Inferior parietal cortex (tissue), 1 donor: ENCODE measurements at regions not wholly inside any gene's neighbourhood (a gene's known extent, or its start where the extent isn't known, plus 50 kb on each side); places are given as distances from the start of the nearest gene placed in this dataset.
"Not testable (repeated sequence)": the region's sequence is repeated elsewhere in the genome, so short reads cannot be mapped to it uniquely, and the experiment has no call there.

Experiments used
- DNase-seq: peaks from one replicate; pipeline ENCODE4 v3.0.0-alpha.2; 2016; ENCODE audit errors: extremely low spot score

DNA sequence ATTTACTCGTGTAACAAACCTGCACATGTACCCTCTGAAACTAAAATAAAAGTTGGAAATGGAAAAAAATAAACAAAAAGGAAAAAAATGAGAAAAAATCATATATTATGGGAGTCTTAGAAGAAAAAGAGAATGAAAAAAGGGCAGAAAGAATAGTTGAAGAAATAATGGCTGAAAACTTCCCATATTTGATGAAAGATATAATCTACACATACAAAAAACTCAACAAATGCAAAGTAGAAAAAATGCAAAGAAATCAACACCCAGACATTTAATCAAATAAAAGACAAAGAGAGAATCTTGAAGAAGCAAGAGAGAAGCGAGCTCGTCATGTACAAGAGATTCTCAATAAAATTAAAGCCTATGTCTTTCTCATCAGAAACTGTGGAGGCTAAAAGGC, 73.8 kb downstream of the SLC25A46 start:
- DNase-seq: no peak

DNA sequence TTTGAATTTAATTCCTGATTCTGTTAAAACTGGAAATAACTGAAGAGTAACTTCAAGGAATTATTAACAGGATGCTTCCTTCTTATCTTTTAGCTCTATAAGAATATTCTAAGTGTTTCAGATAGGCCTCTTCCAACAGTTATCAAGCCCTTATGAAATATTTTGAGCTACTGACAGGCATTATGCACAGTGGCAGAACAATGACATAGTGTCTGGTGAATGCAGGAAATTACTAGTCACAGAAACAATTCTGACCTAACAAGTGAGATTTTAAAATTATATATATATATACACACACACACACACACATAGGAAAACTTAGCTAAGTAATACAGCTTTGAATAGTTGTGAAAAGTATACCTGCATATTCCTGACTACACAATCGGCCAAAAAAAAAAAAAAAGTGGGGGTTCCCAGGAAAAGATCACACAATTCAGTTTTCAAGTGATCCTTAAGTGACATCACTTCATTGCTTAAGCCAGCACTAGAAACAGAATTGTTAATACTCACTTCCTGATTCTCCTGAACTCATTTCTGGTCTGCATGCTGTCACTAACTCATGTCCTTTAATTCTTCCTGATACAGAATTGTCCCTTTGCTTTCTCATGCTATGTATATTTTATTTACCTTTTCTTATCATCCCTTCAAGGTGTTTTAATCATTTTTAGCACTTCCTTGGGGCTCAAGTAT, 77.3 kb downstream of the SLC25A46 start:
- DNase-seq: no peak

- DNase-seq: no peak
Measured at GRCh38 chr5:110817459-110817858, 78.7 kb downstream of the SLC25A46 start.

DNA sequence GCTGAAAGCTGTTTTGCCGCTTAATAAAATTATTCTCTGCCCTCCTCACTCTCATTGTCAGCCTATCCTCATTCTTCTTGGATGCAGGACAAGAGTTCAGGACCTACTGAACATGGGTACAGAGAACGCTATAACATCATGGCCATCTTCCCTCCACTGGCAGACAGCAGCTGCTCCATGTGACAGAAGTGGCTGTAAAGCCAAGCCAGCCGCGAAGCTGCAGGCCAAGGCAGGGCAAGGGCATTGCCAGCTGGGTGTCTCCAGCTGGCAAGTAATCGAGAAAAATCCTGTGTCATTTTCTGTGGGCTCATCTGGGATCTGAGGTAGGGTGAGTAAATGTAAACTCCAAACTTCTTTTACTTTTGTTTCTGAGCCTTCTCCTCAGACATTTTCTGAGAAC, 84.8 kb downstream of the SLC25A46 start:
- no peak for DNase-seq

- no peak for DNase-seq
Measured at GRCh38 chr5:110824936-110825441, 86.2 kb downstream of the SLC25A46 start.

- no peak for DNase-seq
Measured at GRCh38 chr5:110832683-110833082, 93.9 kb downstream of the SLC25A46 start.

DNA sequence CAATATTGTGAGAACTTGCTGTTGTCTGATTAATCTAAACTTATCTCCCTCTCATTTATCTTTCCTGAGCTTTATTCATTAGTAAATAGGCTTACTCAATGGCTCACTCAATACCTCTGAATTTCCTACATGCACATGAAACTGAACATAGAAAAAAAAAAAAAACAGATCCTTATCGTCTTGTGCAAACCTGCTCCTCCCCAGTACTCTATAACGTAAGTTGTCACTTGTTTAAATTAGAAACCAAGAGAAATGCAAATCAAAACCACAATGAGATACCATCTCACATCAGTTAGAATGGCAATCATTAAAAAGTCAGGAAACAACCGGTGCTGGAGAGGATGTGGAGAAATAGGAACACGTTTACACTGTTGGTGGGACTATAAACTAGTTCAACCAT, 96.1 kb downstream of the SLC25A46 start:
- DNase-seq: not testable (repeated sequence)

GRCh38 chr5:110836851-110837250, 98.0 kb downstream of the SLC25A46 start:
- no peak for DNase-seq

DNA sequence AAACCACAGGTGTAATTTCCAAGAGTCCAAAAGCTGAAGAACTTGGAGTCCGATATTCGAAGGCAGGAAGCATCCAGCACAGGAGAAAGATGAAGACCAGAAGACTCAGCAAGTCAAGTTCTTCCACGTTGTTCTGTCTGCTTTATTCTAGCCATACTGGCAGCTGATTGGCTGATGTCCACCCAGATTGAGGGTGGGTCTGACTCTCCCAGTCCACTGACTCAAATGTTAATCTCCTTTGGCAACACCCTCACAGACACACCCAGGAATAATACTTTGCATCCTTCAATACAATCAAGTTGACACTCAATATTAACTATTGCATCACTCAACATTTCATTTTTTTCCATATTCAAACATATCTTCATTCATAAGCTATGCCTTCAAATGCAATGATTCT, 99.5 kb downstream of the SLC25A46 start:
- DNase-seq: not testable (repeated sequence)

- DNase-seq: no peak
Measured at GRCh38 chr5:110838961-110839360, 100.2 kb downstream of the SLC25A46 start.

DNA sequence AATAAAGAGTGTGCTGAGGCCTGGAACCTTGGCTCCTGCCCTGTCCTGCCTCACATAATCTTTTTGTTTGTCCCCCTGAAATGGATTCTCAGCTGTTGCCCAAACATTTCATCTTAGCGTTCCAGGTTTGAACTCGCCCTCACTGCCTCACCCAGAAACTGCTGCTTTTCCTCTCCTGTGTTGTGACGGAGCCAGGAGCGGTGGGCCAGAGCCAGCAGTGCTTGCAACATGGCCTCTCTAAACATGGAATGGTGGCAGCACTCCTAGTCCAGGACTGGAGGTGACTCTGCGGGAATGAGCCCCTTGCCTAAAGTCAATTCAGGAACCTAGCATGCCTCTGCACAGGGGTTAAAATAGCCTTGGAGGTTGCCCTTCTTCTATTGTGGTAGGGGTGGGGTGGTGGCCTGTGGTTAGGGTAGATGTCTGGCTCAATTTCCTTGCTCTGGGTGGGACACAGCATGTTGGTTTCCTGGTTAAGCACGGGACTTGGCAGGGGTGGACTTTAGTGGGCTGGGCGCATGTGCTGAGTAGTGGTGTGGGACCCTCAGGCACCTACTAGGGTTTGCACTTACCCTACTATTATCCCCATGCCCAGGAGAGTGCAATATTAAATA, 101.6 kb downstream of the SLC25A46 start:
- no peak for DNase-seq

- DNase-seq: no peak
Measured at GRCh38 chr5:110841137-110841536, 102.3 kb downstream of the SLC25A46 start.

DNA sequence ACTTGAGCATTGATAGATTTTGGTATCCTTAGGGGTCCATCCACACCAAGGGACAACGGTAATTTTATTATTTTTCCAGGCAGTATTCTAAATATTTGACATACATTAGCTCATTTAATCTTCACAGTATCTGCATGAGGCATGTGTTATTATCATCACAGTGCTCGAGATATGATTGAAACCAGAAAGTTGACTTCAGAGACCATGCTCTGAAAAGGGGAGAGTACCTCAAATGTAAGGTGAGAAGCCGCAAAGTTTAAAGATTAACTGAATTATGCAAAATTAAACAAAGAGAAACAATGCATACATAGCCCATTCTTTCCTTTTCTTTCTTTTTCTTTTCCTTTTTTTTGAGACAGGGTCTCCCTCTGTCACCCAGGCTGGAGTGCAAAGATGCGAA, 104.1 kb downstream of the SLC25A46 start:
- DNase-seq: no peak

GRCh38 chr5:110844251-110844650, 105.4 kb downstream of the SLC25A46 start:
- DNase-seq: no peak

DNA sequence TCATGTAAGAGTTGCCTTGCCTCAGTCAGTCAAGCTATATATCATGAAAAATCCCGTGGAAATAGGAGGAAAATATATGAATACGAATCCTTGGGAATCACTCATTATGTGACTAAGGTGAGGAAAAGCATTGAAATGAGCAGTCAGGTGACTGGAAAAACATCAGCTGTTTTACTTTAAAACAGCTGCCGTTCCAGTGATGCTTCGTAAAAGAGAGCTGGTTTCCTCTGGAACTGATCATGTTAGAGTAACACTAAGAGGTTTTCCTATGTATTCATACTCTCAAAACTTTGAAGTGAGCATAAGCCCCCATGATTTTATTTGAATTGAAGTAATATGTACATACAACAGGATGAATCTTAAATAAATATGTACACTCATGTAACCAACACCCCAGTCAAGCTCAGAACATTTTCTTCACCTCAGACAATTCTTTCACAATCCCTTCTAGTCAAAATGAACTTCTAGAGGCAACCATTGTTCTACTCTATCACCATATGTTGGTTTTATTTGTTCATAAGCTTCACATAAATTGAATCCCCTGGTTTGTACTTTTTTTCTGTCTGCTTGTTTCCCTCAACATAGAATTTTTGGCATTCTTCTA, 107.7 kb downstream of the SLC25A46 start:
- DNase-seq: no peak

GRCh38 chr5:110851357-110851756, 112.5 kb downstream of the SLC25A46 start:
- no peak for DNase-seq

DNA sequence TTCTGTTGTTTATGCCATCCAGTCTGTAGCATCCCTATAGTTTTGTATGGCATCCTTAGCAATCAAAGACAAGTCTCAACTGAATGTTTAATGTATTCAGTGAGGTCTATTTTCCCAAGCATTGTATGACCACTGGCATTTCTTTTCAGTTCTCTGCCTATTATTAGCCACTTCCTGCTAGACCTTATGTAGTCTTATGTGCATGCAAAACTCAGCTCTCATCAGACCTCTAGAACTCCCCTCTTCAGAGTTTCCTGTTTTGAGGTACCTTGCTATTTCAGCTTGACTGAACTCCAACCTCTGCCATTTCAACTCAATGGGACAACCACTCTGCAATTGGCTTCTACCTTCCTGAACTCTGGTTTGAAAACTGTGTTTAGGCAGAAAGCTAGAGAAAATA, 113.2 kb downstream of the SLC25A46 start:
- no peak for DNase-seq

- DNase-seq: no peak
Measured at GRCh38 chr5:110852541-110852940, 113.7 kb downstream of the SLC25A46 start.

GRCh38 chr5:110853267-110853666, 114.5 kb downstream of the SLC25A46 start:
- no peak for DNase-seq

GRCh38 chr5:110854200-110854599, 115.4 kb downstream of the SLC25A46 start:
- DNase-seq: no peak

GRCh38 chr5:110855961-110856360, 117.2 kb downstream of the SLC25A46 start:
- DNase-seq: no peak

- no peak for DNase-seq
Measured at GRCh38 chr5:110865400-110866094, 126.7 kb downstream of the SLC25A46 start.
